GM12878 (cell line): ENCODE measurements at regions not wholly inside any gene's neighbourhood (a gene's known extent, or its start where the extent isn't known, plus 50 kb on each side); places are given as distances from the start of the nearest gene placed in this dataset.

Source experiments
- ATAC-seq: fragments of 200-7000 bp; cut with Tn5 transposase; 3 replicates; pipeline ENCODE4 v1.9.1; 2020; ENCODE audit warnings: mild to moderate bottlenecking, moderate library complexity
- BruUV-seq: library from RNA; stranded (reverse); fragments of 400-500 nt; replicated peaks from 2 replicates; lab custom pipeline; 2021; lab: Mats Ljungman, UMichigan
- CTCF ChIA-PET: fragments of 300-600 bp; sonication (Branson Sonifier 250); formaldehyde crosslinking; extraction: SDS; loops from one replicate; lab custom pipeline; 2021; ENCODE audit warnings: inconsistent platforms; lab: Yijun Ruan, JAX
- POLR2A ChIA-PET: fragments of 350-600 bp; formaldehyde crosslinking; extraction: SDS; loops from one replicate; lab custom pipeline; 2021; ENCODE audit warnings: inconsistent platforms; lab: Charles Lee
- RAD21 ChIA-PET: fragments of 300-600 bp; sonication (Branson Sonifier 250); formaldehyde crosslinking; loops from one replicate; lab custom pipeline; 2023; ENCODE audit warnings: antibody characterized with exemption; ENCODE audit not compliant: unreplicated experiment; lab: Charles Lee
- SMC1A ChIA-PET: fragments of 300-600 bp; sonication (Branson Sonifier 250); formaldehyde crosslinking; loops from one replicate; lab custom pipeline; 2023; ENCODE audit not compliant: unreplicated experiment, uncharacterized antibody; lab: Charles Lee
- DNase-seq: peaks from one replicate; pipeline ENCODE4 v3.0.0-alpha.2; 2011; ENCODE audit warnings: low read depth, low spot score
- FAIRE-seq: peaks from 3 replicates; lab custom pipeline; 2011; peaks lifted over from hg19 to GRCh38; lab: Jason Lieb, UNC
- H2AFZ ChIP-seq: 2 replicates; pipeline ENCODE4 v1.6.0; 2011; ENCODE audit warnings: low read depth, low read length, control low read depth; ENCODE audit not compliant: control insufficient read depth
- H3K27ac ChIP-seq: 2 replicates; pipeline ENCODE4 v1.5.1; 2011; ENCODE audit warnings: control low read depth; ENCODE audit not compliant: control insufficient read depth, insufficient read depth
- H3K27me3 ChIP-seq, 2 experiments: replicated peaks in 1 of 2; 2 replicates each; pipeline versions ENCODE4 v1.6.0 to v1.6.1; 2011; ENCODE audit warnings: low read length in 1 of 2; ENCODE audit not compliant: control insufficient read depth in 2 of 2, insufficient read depth in 2 of 2
- H3K36me3 ChIP-seq, 2 experiments: 2 replicates each; pipeline ENCODE4 v1.5.1; 2011; ENCODE audit warnings: low read length in 1 of 2; ENCODE audit not compliant: control insufficient read depth in 2 of 2, insufficient read depth in 2 of 2
- H3K4me1 ChIP-seq: 2 replicates; pipeline ENCODE4 v1.6.1; 2011; ENCODE audit warnings: mild to moderate bottlenecking, low read length, moderate library complexity, mixed read lengths; ENCODE audit not compliant: control insufficient read depth, insufficient read depth
- H3K4me2 ChIP-seq: 2 replicates; pipeline ENCODE4 v1.6.0; 2011; ENCODE audit warnings: control low read depth; ENCODE audit not compliant: control insufficient read depth, insufficient read depth
- H3K4me3 ChIP-seq: fragments of 200-600 bp; sonication (generic); 2 replicates; pipeline ENCODE4 v1.5.1; 2016
- H3K79me2 ChIP-seq: 2 replicates; pipeline ENCODE4 v1.6.0; 2011; ENCODE audit warnings: low read length; ENCODE audit not compliant: control insufficient read depth, insufficient read depth
- H3K9ac ChIP-seq: 2 replicates; pipeline ENCODE4 v1.8.0; 2011; ENCODE audit warnings: low read length, control low read depth, mixed read lengths; ENCODE audit not compliant: control insufficient read depth, insufficient read depth
- H3K9me3 ChIP-seq: replicated peaks from 3 replicates; pipeline ENCODE4 v1.5.1; 2011; ENCODE audit warnings: mild to moderate bottlenecking, low read length; ENCODE audit not compliant: control insufficient read depth, insufficient read depth
- H4K20me1 ChIP-seq: 2 replicates; pipeline ENCODE4 v1.6.0; 2011; ENCODE audit not compliant: control insufficient read depth, insufficient read depth
- BCL3 ChIP-seq: IDR thresholded peaks from 2 replicates; pipeline ENCODE4 v1.6.1; 2011; ENCODE audit warnings: borderline replicate concordance, low read depth, mild to moderate bottlenecking, moderate library complexity, low read length; ENCODE audit not compliant: insufficient read depth, poor library complexity, severe bottlenecking
- EZH2 ChIP-seq: IDR thresholded peaks from 2 replicates; pipeline ENCODE4 v1.6.1; 2012; ENCODE audit warnings: low read depth, mild to moderate bottlenecking, control low read depth, inconsistent platforms, low read length, borderline replicate concordance; ENCODE audit not compliant: control insufficient read depth
- FOXM1 ChIP-seq: IDR thresholded peaks from 2 replicates; pipeline ENCODE4 v1.6.1; 2012; ENCODE audit warnings: low read depth, mild to moderate bottlenecking, inconsistent platforms, low read length, moderate library complexity
- GABPA ChIP-seq: IDR thresholded peaks from 2 replicates; pipeline ENCODE4 v1.6.1; 2014; ENCODE audit warnings: antibody characterized with exemption, low read depth, mild to moderate bottlenecking, inconsistent platforms
- IKZF1 ChIP-seq: fragments of 450-650 bp; conservative IDR thresholded peaks from 2 replicates; pipeline ENCODE4 v1.6.1; 2017; ENCODE audit warnings: antibody characterized with exemption, mild to moderate bottlenecking
- KAT2A ChIP-seq: conservative IDR thresholded peaks from 2 replicates; pipeline ENCODE4 v1.6.1; 2011; ENCODE audit warnings: low read depth, low read length; ENCODE audit not compliant: control insufficient read depth
- MTA2 ChIP-seq: fragments of 450-650 bp; IDR thresholded peaks from 2 replicates; pipeline ENCODE4 v1.6.1; 2016; ENCODE audit warnings: low read depth, mild to moderate bottlenecking, moderate library complexity
- MXI1 ChIP-seq: fragments of 150-350 bp; IDR thresholded peaks from 2 replicates; pipeline ENCODE4 v1.6.1; 2011; ENCODE audit warnings: low read depth, mild to moderate bottlenecking, inconsistent platforms, low read length, improper control_type of control experiment
- MYB ChIP-seq: fragments of 150-350 bp; IDR thresholded peaks from 2 replicates; pipeline ENCODE4 v1.6.1; 2014; ENCODE audit warnings: mild to moderate bottlenecking, low read depth, low read length, borderline replicate concordance
- NKRF ChIP-seq: fragments of 450-650 bp; conservative IDR thresholded peaks from 2 replicates; pipeline ENCODE4 v1.6.1; 2017; ENCODE audit warnings: mild to moderate bottlenecking, moderate library complexity
- PBX3 ChIP-seq: IDR thresholded peaks from 2 replicates; pipeline ENCODE4 v1.6.1; 2011; ENCODE audit warnings: mild to moderate bottlenecking, low read depth, low read length, moderate library complexity; ENCODE audit not compliant: insufficient replicate concordance
- RCOR1 ChIP-seq: conservative IDR thresholded peaks from 2 replicates; pipeline ENCODE4 v1.6.1; 2012; ENCODE audit warnings: low read depth, low read length, improper control_type of control experiment
- SREBF1 ChIP-seq: IDR thresholded peaks from 2 replicates; pipeline ENCODE4 v1.6.1; 2012; ENCODE audit warnings: mild to moderate bottlenecking, low read length
- SREBF2 ChIP-seq: IDR thresholded peaks from 2 replicates; pipeline ENCODE4 v1.6.1; 2012; ENCODE audit warnings: mild to moderate bottlenecking, low read length
- WGBS: methylation state at CpG from one replicate; pipeline ENCODE4 v1.1.6; 2016; ENCODE audit warnings: low lambda C conversion rate; ENCODE audit not compliant: insufficient replicate concordance, insufficient coverage; ENCODE audit errors: missing lambda C conversion rate; 5-methylcytosine and 5-hydroxymethylcytosine counted together
- in situ Hi-C: fragments of 300-500 bp; cut with MboI; formaldehyde crosslinking; loops from 9 replicates; pipeline ENCODE4 v1.14.3; 2018; ENCODE audit warnings: mixed read lengths
- intact Hi-C: fragments of 100-400 bp; cut with micrococcal nuclease; formaldehyde crosslinking; loops from one replicate; pipeline ENCODE4 v1.14.2; 2022; ENCODE audit not compliant: unreplicated experiment

- TF ChIP-seq NKRF (no peak), MTA2 (no peak), FOXM1 (no peak), KAT2A (no peak), MXI1 (no peak), RCOR1 (no peak)
These were observed 215.8 kb upstream of the RREB1 start (continued) for GRCh38 chr6:6891949-6892461.

- in situ Hi-C loops (no loop called here), intact Hi-C loops (no loop called here)
- FAIRE-seq (no peak), DNase-seq (no peak), ATAC-seq (no peak)
- no peak overlapping the region for H2AFZ ChIP-seq
- no peak overlapping the region for H3K4me2 ChIP-seq
- 62% methylated on average over 17 of the region's 17 CpGs for WGBS
- TF ChIP-seq GABPA: no peak
- TF ChIP-seq SREBF1: no peak
- TF ChIP-seq MYB: no peak
- TF ChIP-seq BCL3: no peak
- TF ChIP-seq PBX3: no peak
- TF ChIP-seq SREBF2: no peak
- no peak for TF ChIP-seq EZH2
- no peak for TF ChIP-seq IKZF1
- H3K9me3 ChIP-seq: no peaks in the 10 kb centered on the region
- ChIA-PET POLR2A (no interaction called here), RAD21 (interaction anchor here (1.0 to 1.7 kb wide), 2 partner anchors 21 to 22 kb away, joined by 3 to 5 read pairs; no protein-coding TSS in a partner anchor), SMC1A (interaction anchor here (1.0 to 1.5 kb wide), 2 partner anchors 89 to 105 kb away, joined by 3 read pairs; no protein-coding TSS in a partner anchor), CTCF (interaction anchor here (1.0 kb wide), 1 partner anchor 105 kb away, joined by 3 read pairs; no protein-coding TSS in a partner anchor)
- H3K79me2 ChIP-seq: no peaks in the 10 kb centered on the region
- H4K20me1 ChIP-seq: no peaks in the 10 kb centered on the region
- H3K4me3 ChIP-seq: no peak overlapping the region
- no TSS peak for BruUV-seq
- no peaks in the 10 kb centered on the region for H3K4me1 ChIP-seq
- H3K36me3 ChIP-seq: no peaks in the 10 kb centered on the region
- H3K9ac ChIP-seq: no peak overlapping the region
- H3K27ac ChIP-seq: no peak overlapping the region
- H3K27me3 ChIP-seq: peaks cover 0 to 2% of the 10 kb centered on the region in 2 experiments; a peak in 1 of 4 replicates
These were observed 214.8 kb upstream of the RREB1 start for GRCh38 chr6:6892744-6893583.
